Vagina (tissue), 2 donors: ENCODE measurements at regions not wholly inside any gene's neighbourhood (a gene's known extent, or its start where the extent isn't known, plus 50 kb on each side); places are given as distances from the start of the nearest gene placed in this dataset.

ENCODE experiments used
- CTCF ChIP-seq, 3 experiments: fragments of 450-650 bp in 2 of 3; fragments of 200-600 bp in 1 of 3; sonication (generic) in 1 of 3; IDR thresholded peaks; one replicate each; pipeline ENCODE4 v1.5.1; 2017 to 2019; ENCODE audit warnings: antibody characterized with exemption in 3 of 3, mild to moderate bottlenecking in 2 of 3, moderate library complexity in 2 of 3
- POLR2A ChIP-seq, 2 donors: fragments of 450-650 bp; IDR thresholded peaks; one replicate each; pipeline ENCODE4 v1.6.1; 2017; ENCODE audit warnings: antibody characterized with exemption in 2 of 2, mild to moderate bottlenecking in 2 of 2, moderate library complexity in 2 of 2
- POLR2AphosphoS5 ChIP-seq, 2 donors: sonication (generic); formaldehyde crosslinking; IDR thresholded peaks; one replicate each; pipeline ENCODE4 v1.9.0; 2017; ENCODE audit warnings: antibody characterized with exemption in 2 of 2, mild to moderate bottlenecking in 2 of 2, low read depth in 1 of 2; ENCODE audit not compliant: insufficient read depth in 1 of 2

DNA sequence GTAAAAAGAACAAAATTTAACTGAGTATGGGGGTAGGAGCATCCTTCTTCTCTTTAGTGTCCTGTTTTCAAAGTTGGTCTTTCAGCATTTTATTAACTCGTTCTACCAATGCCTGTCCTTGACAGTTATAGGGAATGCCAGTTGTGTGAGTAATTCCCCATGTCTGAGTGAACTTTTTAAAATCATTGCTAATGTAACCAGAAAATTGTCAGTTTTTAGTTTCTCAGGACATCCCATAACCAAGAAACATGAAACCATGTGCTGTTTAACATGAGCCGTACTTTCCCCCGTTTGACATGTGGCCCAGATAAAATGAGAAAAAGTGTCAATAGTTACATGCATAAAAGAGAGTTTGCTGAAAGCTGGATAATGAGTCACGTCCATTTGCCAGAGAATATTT, 71.4 kb upstream of the ARL4D start:
- TF ChIP-seq POLR2AphosphoS5 (IDR thresholded peaks at IDR 0.05; ENCODE audit: insufficient read depth in 1 of 2, low read depth in 1 of 2): no peak
- no peak for TF ChIP-seq POLR2A (IDR thresholded peaks at IDR 0.05)
- TF ChIP-seq CTCF (IDR thresholded peaks at IDR 0.05): no peak
